GM12878 (cell line): ENCODE measurements at regions not wholly inside any gene's neighbourhood (a gene's known extent, or its start where the extent isn't known, plus 50 kb on each side); places are given as distances from the start of the nearest gene placed in this dataset.

Experiments used
- CEBPB ChIP-seq, 2 experiments: fragments of 150-350 bp in 1 of 2; IDR thresholded peaks; 2 replicates each; pipeline ENCODE4 v1.6.1; 2012 to 2014; ENCODE audit warnings: low read depth in 2 of 2, low read length in 2 of 2, borderline replicate concordance in 1 of 2, inconsistent platforms in 1 of 2
- CTCF ChIP-seq, 3 experiments: IDR thresholded peaks in 2 of 3; conservative IDR thresholded peaks in 1 of 3; 2 replicates each; pipeline ENCODE4 v1.5.1; 2011; ENCODE audit warnings: low read depth in 3 of 3, low read length in 3 of 3, mild to moderate bottlenecking in 3 of 3, control low read depth in 2 of 3, moderate library complexity in 2 of 3, inconsistent platforms in 1 of 3, mixed read lengths in 1 of 3; ENCODE audit not compliant: control insufficient read depth in 2 of 3, insufficient read depth in 1 of 3; ENCODE audit errors: extremely low read depth in 1 of 3
- EED ChIP-seq: sonication (generic); IDR thresholded peaks from 2 replicates; pipeline ENCODE4 v1.6.1; 2016; ENCODE audit warnings: antibody characterized with exemption, low read depth
- SP1 ChIP-seq: IDR thresholded peaks from one replicate; pipeline ENCODE4 v1.6.1; 2011; ENCODE audit warnings: low read depth, low read length
- TAF1 ChIP-seq: IDR thresholded peaks from 2 replicates; pipeline ENCODE4 v1.6.1; 2011; ENCODE audit warnings: mild to moderate bottlenecking, low read depth, low read length, borderline replicate concordance
- ZNF274 ChIP-seq: IDR thresholded peaks from one replicate; pipeline ENCODE4 v1.8.0; 2011; ENCODE audit not compliant: insufficient read length, insufficient read depth

GRCh38 chr19:31596751-31597150, 247.5 kb upstream of the TSHZ3 start:
- TF ChIP-seq TAF1 (no peak), CTCF (IDR thresholded peaks at IDR 0.05 in 2 of 3, conservative IDR thresholded peaks at IDR 0.05 in 1 of 3; ENCODE audit: control insufficient read depth in 2 of 3, extremely low read depth in 1 of 3, insufficient read depth in 1 of 3, low read depth in 3 of 3, low read length in 3 of 3) (no peak), CEBPB (IDR thresholded peaks at IDR 0.05; ENCODE audit: borderline replicate concordance in 1 of 2, low read depth in 2 of 2, low read length in 2 of 2) (no peak), ZNF274 (no peak), SP1 (no peak), EED (no peak)
